H9 (cell line): ENCODE measurements at regions not wholly inside any gene's neighbourhood (a gene's known extent, or its start where the extent isn't known, plus 50 kb on each side); places are given as distances from the start of the nearest gene placed in this dataset.

Experiments
- DNase-seq: peaks from one replicate; pipeline ENCODE4 v3.0.0-alpha.2; 2017
- H2AFZ ChIP-seq: one replicate; pipeline ENCODE4 v1.6.1; 2013; ENCODE audit warnings: mild to moderate bottlenecking, low read length, control low read depth, moderate library complexity
- H2AK5ac ChIP-seq: 2 replicates; pipeline ENCODE4 v1.6.1; 2013; ENCODE audit warnings: low read length, control low read depth, mixed read lengths; ENCODE audit not compliant: insufficient read length
- H2BK120ac ChIP-seq: one replicate; pipeline ENCODE4 v1.6.1; 2013; ENCODE audit warnings: low read depth, mild to moderate bottlenecking, low read length, control low read depth, inconsistent platforms; ENCODE audit not compliant: poor library complexity, severe bottlenecking
- H2BK12ac ChIP-seq: 2 replicates; pipeline ENCODE4 v1.6.1; 2013; ENCODE audit warnings: low read length, control low read depth, mixed read lengths, low read depth; ENCODE audit not compliant: insufficient read length
- H2BK15ac ChIP-seq: 2 replicates; pipeline ENCODE4 v1.6.1; 2013; ENCODE audit warnings: low read depth, low read length, control low read depth
- H2BK20ac ChIP-seq: one replicate; pipeline ENCODE4 v1.6.1; 2013; ENCODE audit warnings: low read depth, mild to moderate bottlenecking, low read length, control low read depth, inconsistent platforms; ENCODE audit not compliant: poor library complexity, severe bottlenecking
- H2BK5ac ChIP-seq: 2 replicates; pipeline ENCODE4 v1.6.1; 2013; ENCODE audit warnings: low read length, control low read depth, mixed read lengths; ENCODE audit not compliant: insufficient read length
- H3K14ac ChIP-seq: 2 replicates; pipeline ENCODE4 v1.6.1; 2013; ENCODE audit warnings: low read length, control low read depth; ENCODE audit not compliant: insufficient read depth
- H3K18ac ChIP-seq: 2 replicates; pipeline ENCODE4 v1.6.1; 2013; ENCODE audit warnings: low read depth, mild to moderate bottlenecking, mixed read lengths, low read length, control low read depth; ENCODE audit not compliant: insufficient read length
- H3K23ac ChIP-seq: 2 replicates; pipeline ENCODE4 v1.6.1; 2013; ENCODE audit warnings: low read length, control low read depth, mixed read lengths, low read depth; ENCODE audit not compliant: insufficient read length
- H3K23me2 ChIP-seq: 2 replicates; pipeline ENCODE4 v1.6.1; 2013; ENCODE audit warnings: low read depth, mild to moderate bottlenecking, mixed read lengths, low read length, control low read depth; ENCODE audit not compliant: insufficient read length, poor library complexity, severe bottlenecking
- H3K27ac ChIP-seq: 2 replicates; pipeline ENCODE4 v1.5.1; 2013; ENCODE audit warnings: low read length, control low read depth, mixed read lengths, low read depth; ENCODE audit not compliant: insufficient read length
- H3K27me3 ChIP-seq: 2 replicates; pipeline ENCODE4 v1.6.1; 2013; ENCODE audit warnings: low read length, control low read depth, inconsistent platforms; ENCODE audit not compliant: insufficient read depth
- H3K4ac ChIP-seq: 2 replicates; pipeline ENCODE4 v1.6.1; 2013; ENCODE audit warnings: low read depth, mild to moderate bottlenecking, control low read depth, inconsistent platforms, low read length, moderate library complexity
- H3K4me1 ChIP-seq: 2 replicates; pipeline ENCODE4 v1.6.1; 2013; ENCODE audit warnings: low read length, control low read depth, inconsistent platforms; ENCODE audit not compliant: insufficient read depth
- H3K4me2 ChIP-seq: 2 replicates; pipeline ENCODE4 v1.6.1; 2013; ENCODE audit warnings: low read length, control low read depth, mixed read lengths; ENCODE audit not compliant: insufficient read length, insufficient read depth
- H3K56ac ChIP-seq: 2 replicates; pipeline ENCODE4 v1.6.1; 2013; ENCODE audit warnings: low read depth, mild to moderate bottlenecking, mixed read lengths, low read length, control low read depth; ENCODE audit not compliant: insufficient read length
- H3K79me1 ChIP-seq: 2 replicates; pipeline ENCODE4 v1.6.1; 2013; ENCODE audit warnings: low read depth, mild to moderate bottlenecking, moderate library complexity, low read length, control low read depth, inconsistent platforms; ENCODE audit not compliant: insufficient read depth, poor library complexity, severe bottlenecking
- H3K79me2 ChIP-seq: 2 replicates; pipeline ENCODE4 v1.6.1; 2013; ENCODE audit warnings: low read length, control low read depth, inconsistent platforms; ENCODE audit not compliant: insufficient read depth
- H3K9ac ChIP-seq: 2 replicates; pipeline ENCODE4 v1.6.1; 2013; ENCODE audit warnings: low read length, control low read depth, mixed read lengths; ENCODE audit not compliant: insufficient read length; ENCODE audit errors: extremely low read depth
- H3K9me3 ChIP-seq: one replicate; pipeline ENCODE4 v1.6.1; 2013; ENCODE audit warnings: low read depth, low read length, inconsistent platforms; ENCODE audit not compliant: control insufficient read depth
- H3T11ph ChIP-seq: one replicate; pipeline ENCODE4 v1.6.1; 2013; ENCODE audit warnings: mild to moderate bottlenecking, low read length, control low read depth, inconsistent platforms
- H4K20me1 ChIP-seq: one replicate; pipeline ENCODE4 v1.6.1; 2013; ENCODE audit not compliant: control insufficient read depth, insufficient read length, insufficient read depth
- H4K5ac ChIP-seq: 2 replicates; pipeline ENCODE4 v1.6.1; 2013; ENCODE audit warnings: low read depth, mild to moderate bottlenecking, mixed read lengths, low read length, control low read depth; ENCODE audit not compliant: insufficient read length
- H4K8ac ChIP-seq: replicated peaks from 2 replicates; pipeline ENCODE4 v1.6.1; 2013; ENCODE audit warnings: low read length, control low read depth, mixed read lengths, low read depth; ENCODE audit not compliant: insufficient read length
- H4K91ac ChIP-seq: 2 replicates; pipeline ENCODE4 v1.6.1; 2013; ENCODE audit warnings: low read depth, mild to moderate bottlenecking, moderate library complexity, mixed read lengths, low read length, control low read depth; ENCODE audit not compliant: insufficient read length
- H3K27ac Mint-ChIP-seq, 3 experiments: 2 replicates in 2 of 3; 3 replicates in 1 of 3; pipeline ENCODE4 v1.8.0; 2020 to 2021; ENCODE audit warnings: mixed read lengths in 3 of 3, mild to moderate bottlenecking in 1 of 3, moderate library complexity in 1 of 3
- H3K27me3 Mint-ChIP-seq: 2 replicates; pipeline ENCODE4 v1.8.0; 2021; ENCODE audit warnings: low read depth, mild to moderate bottlenecking, moderate library complexity, mixed read lengths
- H3K36me3 Mint-ChIP-seq, 3 experiments: 2 replicates in 2 of 3; 3 replicates in 1 of 3; pipeline ENCODE4 v1.8.0; 2020 to 2021; ENCODE audit warnings: low read depth in 3 of 3, mixed read lengths in 3 of 3; ENCODE audit not compliant: insufficient read depth in 1 of 3
- H3K4me1 Mint-ChIP-seq, 2 experiments: 2 replicates each; pipeline ENCODE4 v1.8.0; 2020; ENCODE audit warnings: mixed read lengths in 2 of 2
- H3K4me3 Mint-ChIP-seq, 2 experiments: 2 replicates in 1 of 2; 3 replicates in 1 of 2; pipeline ENCODE4 v1.8.0; 2020 to 2021; ENCODE audit warnings: mild to moderate bottlenecking in 2 of 2, mixed read lengths in 2 of 2, moderate library complexity in 1 of 2
- H3K9me3 Mint-ChIP-seq, 2 experiments: 2 replicates in 1 of 2; 3 replicates in 1 of 2; pipeline ENCODE4 v1.8.0; 2020; ENCODE audit warnings: mild to moderate bottlenecking in 2 of 2, mixed read lengths in 2 of 2, moderate library complexity in 1 of 2
- WGBS: extraction: QIAGEN DNeasy Blood & Tissue Kit; methylation state at CpG from one replicate; pipeline ENCODE4 v1.1.7; 2013; ENCODE audit warnings: missing lambda C conversion rate, low lambda C conversion rate, mixed read lengths; ENCODE audit not compliant: insufficient read length; ENCODE audit errors: extremely low coverage; 5-methylcytosine and 5-hydroxymethylcytosine counted together
- TF ChIP-seq, protein P1 (sequence below): fragments of 200-600 bp; sonication (generic); conservative IDR thresholded peaks from 3 replicates; pipeline ENCODE4 v1.8.0; 2021; ENCODE audit warnings: antibody characterized with exemption, mild to moderate bottlenecking

DNA sequence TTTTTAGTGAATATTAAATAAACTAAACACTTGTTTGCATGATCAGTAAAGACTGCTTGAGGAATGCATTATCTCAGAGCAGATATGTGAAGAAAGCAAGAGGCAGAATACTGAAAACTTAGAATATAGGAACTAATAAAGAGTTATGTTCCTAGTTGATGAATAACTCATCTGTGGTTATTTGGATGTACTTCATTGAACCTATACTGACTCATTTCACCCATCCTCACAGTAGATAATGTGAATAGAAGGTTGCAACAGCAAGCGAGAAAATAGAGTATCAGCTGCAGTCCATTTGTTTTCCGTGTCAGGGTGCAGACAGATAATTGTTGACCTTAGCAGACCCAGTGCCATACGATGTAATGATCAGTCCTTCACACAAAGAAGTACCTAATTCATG, 945.7 kb upstream of the LRRTM1 start:
- H3K4me1 Mint-ChIP-seq = peaks cover 4 to 5% of the 10 kb centered on the region in 2 experiments; a peak in 2 of 4 replicates
- Histone ChIP-seq H2BK5ac (no peak overlapping the region), H3K18ac (no peak overlapping the region), H3K4me1 (no peaks in the 10 kb centered on the region), H2AK5ac (no peak overlapping the region), H3K23ac (no peak overlapping the region), H3K79me2 (no peaks in the 10 kb centered on the region), H4K91ac (no peak overlapping the region), H2BK12ac (no peak overlapping the region), H2BK20ac (no peak overlapping the region), H3K27me3 (no peaks in the 10 kb centered on the region), H3T11ph (no peak overlapping the region), H3K4ac (no peak overlapping the region), H3K56ac (no peak overlapping the region), H3K14ac (no peak overlapping the region), H4K20me1 (no peaks in the 10 kb centered on the region), H4K5ac (no peak overlapping the region), H3K9ac (no peak overlapping the region), H2AFZ (no peak overlapping the region), H3K27ac (no peak overlapping the region), H2BK15ac (no peak overlapping the region), H4K8ac (no peak overlapping the region), H2BK120ac (no peak overlapping the region), H3K79me1 (no peaks in the 10 kb centered on the region), H3K23me2 (no peaks in the 10 kb centered on the region), H3K4me2 (no peak overlapping the region), H3K9me3 (no peaks in the 10 kb centered on the region)
- H3K27me3 Mint-ChIP-seq = no peaks in the 10 kb centered on the region
- WGBS = no CpG with 5 or more reads among the region's 3 CpGs
- no peak for DNase-seq
- H3K36me3 Mint-ChIP-seq = no peaks in the 10 kb centered on the region
- TF ChIP-seq, protein P1, sequence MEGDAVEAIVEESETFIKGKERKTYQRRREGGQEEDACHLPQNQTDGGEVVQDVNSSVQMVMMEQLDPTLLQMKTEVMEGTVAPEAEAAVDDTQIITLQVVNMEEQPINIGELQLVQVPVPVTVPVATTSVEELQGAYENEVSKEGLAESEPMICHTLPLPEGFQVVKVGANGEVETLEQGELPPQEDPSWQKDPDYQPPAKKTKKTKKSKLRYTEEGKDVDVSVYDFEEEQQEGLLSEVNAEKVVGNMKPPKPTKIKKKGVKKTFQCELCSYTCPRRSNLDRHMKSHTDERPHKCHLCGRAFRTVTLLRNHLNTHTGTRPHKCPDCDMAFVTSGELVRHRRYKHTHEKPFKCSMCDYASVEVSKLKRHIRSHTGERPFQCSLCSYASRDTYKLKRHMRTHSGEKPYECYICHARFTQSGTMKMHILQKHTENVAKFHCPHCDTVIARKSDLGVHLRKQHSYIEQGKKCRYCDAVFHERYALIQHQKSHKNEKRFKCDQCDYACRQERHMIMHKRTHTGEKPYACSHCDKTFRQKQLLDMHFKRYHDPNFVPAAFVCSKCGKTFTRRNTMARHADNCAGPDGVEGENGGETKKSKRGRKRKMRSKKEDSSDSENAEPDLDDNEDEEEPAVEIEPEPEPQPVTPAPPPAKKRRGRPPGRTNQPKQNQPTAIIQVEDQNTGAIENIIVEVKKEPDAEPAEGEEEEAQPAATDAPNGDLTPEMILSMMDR = no peak
- no peak overlapping the region for H3K27ac Mint-ChIP-seq
- no peak overlapping the region for H3K4me3 Mint-ChIP-seq
- H3K9me3 Mint-ChIP-seq = no peaks in the 10 kb centered on the region
